HL-60 (cell line): ENCODE measurements at regions not wholly inside any gene's neighbourhood (a gene's known extent, or its start where the extent isn't known, plus 50 kb on each side); places are given as distances from the start of the nearest gene placed in this dataset.

Source experiments
- DNase-seq, 2 experiments: peaks; one replicate each; pipeline ENCODE4 v3.0.0-alpha.2; 2010 to 2020; ENCODE audit warnings: low read depth in 1 of 2, low spot score in 1 of 2
- H3K27ac ChIP-seq: fragments of 250-450 bp; sonication (Bioruptor Pico); replicated peaks from 2 replicates; pipeline ENCODE4 v1.5.1; 2020; ENCODE audit warnings: mild to moderate bottlenecking, moderate library complexity
- H3K27me3 ChIP-seq: fragments of 250-450 bp; sonication (Bioruptor Pico); 2 replicates; pipeline ENCODE4 v1.5.1; 2021; ENCODE audit warnings: mild to moderate bottlenecking, moderate library complexity; ENCODE audit not compliant: insufficient read depth, poor library complexity, severe bottlenecking
- H3K4me3 ChIP-seq: replicated peaks from 2 replicates; pipeline ENCODE4 v1.5.1; 2011; ENCODE audit warnings: mild to moderate bottlenecking, control low read depth, low read length; ENCODE audit not compliant: insufficient read depth
- GABPA ChIP-seq: IDR thresholded peaks from 2 replicates; pipeline ENCODE4 v1.6.1; 2012; ENCODE audit warnings: low read depth
- POLR2AphosphoS5 ChIP-seq: IDR thresholded peaks from 2 replicates; pipeline ENCODE4 v1.6.1; 2012; ENCODE audit warnings: low read depth
- SPI1 ChIP-seq: IDR thresholded peaks from 2 replicates; pipeline ENCODE4 v1.6.1; 2012; ENCODE audit warnings: low read depth, mild to moderate bottlenecking, borderline replicate concordance
- TF ChIP-seq, protein P1 (sequence below): IDR thresholded peaks from 2 replicates; pipeline ENCODE4 v1.6.1; 2012; ENCODE audit warnings: low read depth; ENCODE audit not compliant: insufficient replicate concordance
- TF ChIP-seq, protein P2 (sequence below): IDR thresholded peaks from one replicate; pipeline ENCODE4 v1.5.1; 2011; ENCODE audit warnings: low read length, control low read depth, inconsistent platforms; ENCODE audit not compliant: insufficient read depth

DNA sequence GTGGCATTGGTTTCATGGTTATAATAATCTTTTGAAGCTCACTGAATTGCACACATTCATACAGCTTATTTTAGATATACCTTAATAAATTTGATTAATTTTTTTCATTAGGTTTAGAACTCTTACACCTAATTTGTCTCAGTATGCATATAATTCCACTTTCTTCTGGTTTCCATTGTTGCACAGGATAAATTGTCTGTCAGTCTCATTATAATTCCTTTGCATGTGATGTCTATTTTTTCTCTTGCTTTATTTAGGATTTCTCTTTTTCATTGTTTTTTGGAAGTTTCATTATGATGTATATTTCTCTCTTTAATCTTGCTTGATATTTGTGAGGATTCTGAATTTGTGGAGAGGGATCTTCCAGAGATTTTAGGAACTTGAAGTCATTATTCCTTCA, 84.7 kb downstream of the ARL5B start:
- Histone ChIP-seq H3K27ac (no peak overlapping the region), H3K4me3 (no peak overlapping the region), H3K27me3 (no peaks in the 10 kb centered on the region)
- TF ChIP-seq, protein P1, sequence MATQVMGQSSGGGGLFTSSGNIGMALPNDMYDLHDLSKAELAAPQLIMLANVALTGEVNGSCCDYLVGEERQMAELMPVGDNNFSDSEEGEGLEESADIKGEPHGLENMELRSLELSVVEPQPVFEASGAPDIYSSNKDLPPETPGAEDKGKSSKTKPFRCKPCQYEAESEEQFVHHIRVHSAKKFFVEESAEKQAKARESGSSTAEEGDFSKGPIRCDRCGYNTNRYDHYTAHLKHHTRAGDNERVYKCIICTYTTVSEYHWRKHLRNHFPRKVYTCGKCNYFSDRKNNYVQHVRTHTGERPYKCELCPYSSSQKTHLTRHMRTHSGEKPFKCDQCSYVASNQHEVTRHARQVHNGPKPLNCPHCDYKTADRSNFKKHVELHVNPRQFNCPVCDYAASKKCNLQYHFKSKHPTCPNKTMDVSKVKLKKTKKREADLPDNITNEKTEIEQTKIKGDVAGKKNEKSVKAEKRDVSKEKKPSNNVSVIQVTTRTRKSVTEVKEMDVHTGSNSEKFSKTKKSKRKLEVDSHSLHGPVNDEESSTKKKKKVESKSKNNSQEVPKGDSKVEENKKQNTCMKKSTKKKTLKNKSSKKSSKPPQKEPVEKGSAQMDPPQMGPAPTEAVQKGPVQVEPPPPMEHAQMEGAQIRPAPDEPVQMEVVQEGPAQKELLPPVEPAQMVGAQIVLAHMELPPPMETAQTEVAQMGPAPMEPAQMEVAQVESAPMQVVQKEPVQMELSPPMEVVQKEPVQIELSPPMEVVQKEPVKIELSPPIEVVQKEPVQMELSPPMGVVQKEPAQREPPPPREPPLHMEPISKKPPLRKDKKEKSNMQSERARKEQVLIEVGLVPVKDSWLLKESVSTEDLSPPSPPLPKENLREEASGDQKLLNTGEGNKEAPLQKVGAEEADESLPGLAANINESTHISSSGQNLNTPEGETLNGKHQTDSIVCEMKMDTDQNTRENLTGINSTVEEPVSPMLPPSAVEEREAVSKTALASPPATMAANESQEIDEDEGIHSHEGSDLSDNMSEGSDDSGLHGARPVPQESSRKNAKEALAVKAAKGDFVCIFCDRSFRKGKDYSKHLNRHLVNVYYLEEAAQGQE: no peak
- TF ChIP-seq, protein P2, sequence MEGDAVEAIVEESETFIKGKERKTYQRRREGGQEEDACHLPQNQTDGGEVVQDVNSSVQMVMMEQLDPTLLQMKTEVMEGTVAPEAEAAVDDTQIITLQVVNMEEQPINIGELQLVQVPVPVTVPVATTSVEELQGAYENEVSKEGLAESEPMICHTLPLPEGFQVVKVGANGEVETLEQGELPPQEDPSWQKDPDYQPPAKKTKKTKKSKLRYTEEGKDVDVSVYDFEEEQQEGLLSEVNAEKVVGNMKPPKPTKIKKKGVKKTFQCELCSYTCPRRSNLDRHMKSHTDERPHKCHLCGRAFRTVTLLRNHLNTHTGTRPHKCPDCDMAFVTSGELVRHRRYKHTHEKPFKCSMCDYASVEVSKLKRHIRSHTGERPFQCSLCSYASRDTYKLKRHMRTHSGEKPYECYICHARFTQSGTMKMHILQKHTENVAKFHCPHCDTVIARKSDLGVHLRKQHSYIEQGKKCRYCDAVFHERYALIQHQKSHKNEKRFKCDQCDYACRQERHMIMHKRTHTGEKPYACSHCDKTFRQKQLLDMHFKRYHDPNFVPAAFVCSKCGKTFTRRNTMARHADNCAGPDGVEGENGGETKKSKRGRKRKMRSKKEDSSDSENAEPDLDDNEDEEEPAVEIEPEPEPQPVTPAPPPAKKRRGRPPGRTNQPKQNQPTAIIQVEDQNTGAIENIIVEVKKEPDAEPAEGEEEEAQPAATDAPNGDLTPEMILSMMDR: no peak
- no peak for TF ChIP-seq SPI1
- no peak for TF ChIP-seq GABPA
- TF ChIP-seq POLR2AphosphoS5: no peak
- no peak for DNase-seq

DNA sequence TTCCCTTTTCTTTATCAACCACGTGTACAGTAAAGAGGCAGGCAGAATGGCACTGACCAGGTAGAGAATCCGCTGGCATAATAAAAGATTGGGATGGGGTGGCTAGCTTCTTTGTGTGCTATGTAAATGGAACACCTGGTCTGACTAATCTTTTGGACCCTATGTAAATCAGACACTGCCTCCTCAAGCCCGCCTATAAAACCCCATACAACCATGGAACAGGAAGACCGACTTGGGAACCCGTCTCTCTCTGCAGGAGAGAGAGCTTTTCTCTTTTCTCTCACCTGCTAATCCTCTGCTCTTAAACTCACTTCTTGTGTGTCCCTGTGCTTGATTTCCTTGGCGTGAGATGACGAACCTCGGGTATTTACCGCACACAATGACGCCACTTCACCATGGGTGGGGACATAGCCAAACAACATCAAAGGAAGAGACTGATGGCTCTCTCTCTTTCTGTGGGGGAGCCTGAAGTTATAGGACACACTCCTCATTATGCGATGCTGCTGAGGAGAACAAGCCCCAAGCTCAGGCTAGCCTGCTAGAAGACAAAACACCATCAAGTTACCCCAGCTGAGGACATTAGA, 94.2 kb downstream of the ARL5B start:
- H3K4me3 ChIP-seq: no peak overlapping the region
- no peaks in the 10 kb centered on the region for H3K27me3 ChIP-seq
- no peak for DNase-seq
- H3K27ac ChIP-seq: no peak overlapping the region
- TF ChIP-seq, protein P1: no peak
- TF ChIP-seq SPI1 (no peak), POLR2AphosphoS5 (no peak), GABPA (no peak)
- TF ChIP-seq, protein P2: no peak

DNA sequence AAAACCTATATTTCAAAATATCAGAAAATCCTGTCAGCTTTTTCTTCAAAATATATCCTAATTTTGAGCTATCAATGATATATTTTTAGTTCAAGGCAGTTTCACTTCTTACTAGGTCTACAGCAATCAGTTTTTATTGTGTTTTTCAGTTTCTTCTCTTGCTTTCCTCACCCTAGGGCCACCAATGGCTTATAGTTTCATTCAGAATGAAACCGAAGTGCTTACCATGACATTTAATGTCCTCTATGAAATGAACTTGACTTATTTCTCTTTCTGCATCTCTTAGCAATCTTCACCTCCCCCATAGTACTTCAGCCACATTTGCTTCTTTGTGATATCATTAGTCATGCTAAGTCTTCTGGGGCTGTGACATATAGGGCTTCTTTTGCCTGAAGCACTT, 100.3 kb downstream of the ARL5B start:
- TF ChIP-seq POLR2AphosphoS5: no peak
- no peak for DNase-seq
- Histone ChIP-seq H3K4me3 (no peak overlapping the region), H3K27ac (no peak overlapping the region), H3K27me3 (no peaks in the 10 kb centered on the region)

DNA sequence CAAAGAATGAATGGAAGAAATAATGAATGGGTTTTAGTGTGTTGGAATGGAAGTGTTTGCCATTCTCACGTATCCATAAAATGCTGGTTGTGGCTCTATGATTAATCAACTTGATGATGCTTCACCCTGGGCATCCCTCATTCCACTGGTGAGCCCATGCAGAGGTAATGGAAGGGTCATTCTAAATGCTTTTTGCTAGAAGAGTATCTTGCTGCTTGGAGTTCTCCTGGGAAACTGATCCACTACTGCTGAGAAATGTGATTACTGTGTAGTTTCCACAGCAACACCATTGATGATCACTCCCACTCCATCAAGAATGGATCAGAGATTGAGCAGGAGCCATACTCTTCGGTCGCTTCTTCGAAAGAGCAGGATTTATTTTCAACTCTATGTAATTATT, 101.6 kb downstream of the ARL5B start:
- no peak overlapping the region for H3K27ac ChIP-seq
- H3K27me3 ChIP-seq: no peaks in the 10 kb centered on the region
- TF ChIP-seq, protein P2: no peak
- TF ChIP-seq, protein P1: no peak
- no peak for TF ChIP-seq SPI1
- TF ChIP-seq POLR2AphosphoS5: no peak
- TF ChIP-seq GABPA: no peak
- no peak for DNase-seq
- H3K4me3 ChIP-seq: no peak overlapping the region
